ENCODE measurements at regions not wholly inside any gene's neighbourhood (a gene's known extent, or its start where the extent isn't known, plus 50 kb on each side); places are given as distances from the start of the nearest gene placed in this dataset.

GRCh38 chr6:18600255-18600654 is 213.1 kb downstream of the RNF144B start:
- DNase-seq (no peak), ATAC-seq (ENCODE audit: low read depth) (no peak)
- Histone ChIP-seq H4K91ac (ENCODE audit: insufficient read depth, low read depth, low read length) (no peak overlapping the region), H3K18ac (ENCODE audit: low read depth, low read length) (no peak overlapping the region), H4K20me1 (ENCODE audit: insufficient read depth, low read length) (no peaks in the 10 kb centered on the region), H2BK15ac (ENCODE audit: low read depth, low read length) (no peak overlapping the region), H3K4ac (ENCODE audit: low read depth, low read length) (no peak overlapping the region), H3K9ac (ENCODE audit: low read depth, low read length) (no peak overlapping the region), H3K79me1 (ENCODE audit: low read depth in 1 of 2, low read length in 2 of 2) (no peaks in the 10 kb centered on the region), H2AFZ (replicated peaks; ENCODE audit: low read length, poor library complexity) (no peak overlapping the region), H3K4me3 (ENCODE audit: insufficient read depth, low read depth, low read length) (no peak overlapping the region), H3K56ac (ENCODE audit: extremely low read depth, insufficient read depth, low read length) (no peak overlapping the region), H4K5ac (ENCODE audit: low read depth, low read length) (no peak overlapping the region), H3K27me3 (ENCODE audit: control insufficient read depth, insufficient read depth, low read length) (no peaks in the 10 kb centered on the region; the same call in 1 of the 2 replicates), H2BK5ac (ENCODE audit: low read depth, low read length, poor library complexity, severe bottlenecking) (no peak overlapping the region), H2AK9ac (replicated peaks; ENCODE audit: low read depth, low read length, poor library complexity) (no peak overlapping the region), H4K8ac (ENCODE audit: low read depth in 2 of 2, low read length in 2 of 2) (no peak overlapping the region), H3K4me2 (ENCODE audit: low read depth, low read length) (no peak overlapping the region), H2AK5ac (ENCODE audit: low read depth, low read length) (no peak overlapping the region), H2BK120ac (ENCODE audit: low read depth, low read length) (no peak overlapping the region), H3K9me3 (ENCODE audit: control insufficient read depth, insufficient read depth, low read length) (no peaks in the 10 kb centered on the region), H3K4me1 (ENCODE audit: control insufficient read depth, insufficient read depth, low read length) (no peaks in the 10 kb centered on the region), H3K9me1 (ENCODE audit: insufficient read depth, low read length) (no peaks in the 10 kb centered on the region), H3K23ac (ENCODE audit: low read depth, low read length) (no peak overlapping the region), H3K36me3 (ENCODE audit: control insufficient read depth, insufficient read depth, low read length) (no peaks in the 10 kb centered on the region), H2BK20ac (ENCODE audit: low read depth, low read length) (no peak overlapping the region), H3K14ac (replicated peaks; ENCODE audit: low read depth, low read length) (no peak overlapping the region), H3K27ac (ENCODE audit: insufficient read depth, low read length) (no peak overlapping the region)
- TF ChIP-seq RAD21 (IDR thresholded peaks at IDR 0.05; ENCODE audit: low read length), result no peak
- no peak for TF ChIP-seq MXI1 (IDR thresholded peaks at IDR 0.05; ENCODE audit: borderline replicate concordance, low read depth, low read length)
- TF ChIP-seq CHD1 (IDR thresholded peaks at IDR 0.05; ENCODE audit: low read depth, low read length), result no peak
- no peak for TF ChIP-seq MAFK (IDR thresholded peaks at IDR 0.05; ENCODE audit: low read depth, low read length)
- dilution Hi-C loops (cut with HindIII; ENCODE audit: low sequenced_read_pairs, unreplicated experiment) (no loop called here), intact Hi-C loops (cut with micrococcal nuclease) (no loop called here), in situ Hi-C loops (cut with MboI; ENCODE audit: low sequenced_read_pairs) (loop anchor here (10.0 kb wide), 1 partner anchor 1455 kb away; no protein-coding TSS in a partner anchor)
- no TSS peak for BruUV-seq (replicated peaks)
- CTCF ChIA-PET, result no interaction called here
- POLR2A ChIA-PET (ENCODE audit: unreplicated experiment), result no interaction called here
- no CpG with 5 or more reads among the region's 2 CpGs for WGBS, 2 experiments (ENCODE audit: extremely low coverage in 2 of 2, insufficient read length in 1 of 2)

Data from IMR-90 (cell line).